NCI-H2171 (cell line): ENCODE measurements at regions not wholly inside any gene's neighbourhood (a gene's known extent, or its start where the extent isn't known, plus 50 kb on each side); places are given as distances from the start of the nearest gene placed in this dataset.
"Not testable (repeated sequence)": the region's sequence is repeated elsewhere in the genome, so short reads cannot be mapped to it uniquely, and the experiment has no call there.

Source experiments
- DNase-seq: peaks from one replicate; lab custom pipeline; 2025; lab: John Stamatoyannopoulos, UW

DNA sequence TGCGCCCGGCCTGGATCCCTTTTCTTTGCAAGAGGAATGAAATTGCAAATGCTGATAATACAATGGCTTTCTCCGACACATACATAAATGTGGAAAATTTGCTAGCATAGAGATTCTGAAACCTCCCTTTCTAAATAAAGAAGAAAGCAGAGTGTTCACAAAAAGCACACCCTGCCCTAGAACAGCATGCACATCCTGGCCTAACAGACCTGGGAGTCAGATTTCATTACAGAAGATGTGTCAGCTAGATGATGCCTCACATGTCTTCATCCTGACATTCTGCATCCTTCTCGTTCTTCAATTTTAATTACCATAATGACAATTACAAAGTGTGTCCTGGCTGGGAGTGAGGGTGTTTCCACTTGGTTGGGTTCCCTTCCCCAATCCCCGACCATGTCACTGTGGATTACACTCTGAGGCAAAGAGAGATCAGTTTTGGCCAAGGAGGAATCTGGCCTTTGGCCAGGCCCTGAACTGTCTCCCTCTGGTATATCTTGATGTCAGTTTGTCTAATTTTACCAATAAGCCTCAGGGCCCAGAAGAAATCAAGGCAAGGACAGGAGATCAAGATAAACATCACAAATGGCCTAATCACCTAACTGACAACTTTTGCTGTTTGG, 104.9 kb upstream of the SPATA12 start:
- DNase-seq = no peak

DNA sequence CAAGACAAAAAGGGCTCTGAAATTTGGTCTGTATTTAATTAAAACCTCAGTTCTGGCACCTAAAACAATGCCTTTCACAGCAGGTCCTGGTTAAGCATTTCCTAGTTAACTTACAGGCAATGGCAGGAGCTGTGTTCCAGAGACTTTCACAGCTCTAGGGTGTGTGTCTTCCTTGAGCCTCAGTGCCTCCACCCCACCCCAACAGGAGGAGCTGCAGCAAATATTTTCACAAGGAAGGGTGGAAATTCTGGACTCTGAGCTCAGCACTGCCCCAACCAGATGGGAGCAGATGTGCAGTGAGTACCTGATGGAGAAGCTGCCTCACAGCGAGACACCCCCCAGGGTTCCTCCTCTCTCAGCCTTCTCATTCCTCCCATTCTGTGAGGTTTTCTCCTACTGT, 106.3 kb upstream of the SPATA12 start:
- DNase-seq = no peak

DNA sequence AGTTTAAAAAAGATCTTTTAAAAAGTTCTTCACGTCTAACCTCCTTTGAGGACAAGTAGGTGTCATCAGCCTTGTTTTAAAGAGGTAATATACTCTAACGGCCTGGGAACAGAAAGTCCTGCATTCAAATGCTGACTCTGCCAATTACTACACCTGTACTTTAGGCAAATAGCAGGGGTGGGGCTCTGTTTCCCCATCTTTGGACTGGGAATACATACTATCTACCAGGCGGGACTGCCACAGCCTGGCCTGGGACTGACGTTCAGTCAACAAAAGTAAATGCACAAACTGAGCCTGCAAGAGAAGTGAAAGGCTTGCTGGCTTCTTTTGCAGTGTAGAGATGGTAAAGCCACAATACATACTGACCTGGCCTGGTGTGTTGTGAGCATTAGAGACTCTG, 107.6 kb upstream of the SPATA12 start:
- DNase-seq = no peak

DNA sequence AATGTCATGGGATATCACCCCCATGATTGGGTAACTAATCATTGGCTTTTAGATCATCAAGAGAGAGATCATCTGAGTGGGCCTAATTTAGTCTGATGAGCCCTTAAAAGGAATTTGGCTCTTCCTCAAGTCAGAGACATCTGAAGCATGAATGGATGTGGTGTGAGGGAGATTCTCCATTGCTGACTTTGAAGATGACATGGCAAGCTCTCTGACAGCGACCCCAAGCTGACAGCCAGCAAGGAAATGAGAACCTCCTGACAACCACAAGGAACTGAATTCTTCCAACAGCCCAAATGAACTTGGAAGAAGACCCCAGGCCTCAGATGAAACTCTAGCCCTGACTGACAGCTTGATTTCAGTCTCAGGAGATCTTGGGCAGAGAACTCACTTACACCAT, 108.4 kb upstream of the SPATA12 start:
- DNase-seq = no peak

DNA sequence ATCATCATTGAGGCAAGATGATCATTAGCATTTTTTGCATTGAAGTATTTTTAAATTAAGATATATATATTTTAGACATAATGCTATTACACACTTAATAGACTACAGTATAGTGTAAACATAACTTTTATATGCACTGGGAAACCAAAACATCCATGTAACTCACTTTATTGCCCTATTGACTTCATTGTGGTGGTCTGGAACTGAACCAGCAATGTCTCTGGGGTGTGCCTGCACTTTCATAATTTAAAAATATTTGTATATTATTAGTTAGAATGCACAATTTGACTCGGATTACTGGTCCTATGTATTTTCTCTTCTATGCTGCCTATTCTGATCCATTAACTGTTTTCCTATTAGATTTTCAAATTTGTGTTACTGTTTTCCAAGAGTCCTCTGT, 109.1 kb upstream of the SPATA12 start:
- DNase-seq = no peak

DNA sequence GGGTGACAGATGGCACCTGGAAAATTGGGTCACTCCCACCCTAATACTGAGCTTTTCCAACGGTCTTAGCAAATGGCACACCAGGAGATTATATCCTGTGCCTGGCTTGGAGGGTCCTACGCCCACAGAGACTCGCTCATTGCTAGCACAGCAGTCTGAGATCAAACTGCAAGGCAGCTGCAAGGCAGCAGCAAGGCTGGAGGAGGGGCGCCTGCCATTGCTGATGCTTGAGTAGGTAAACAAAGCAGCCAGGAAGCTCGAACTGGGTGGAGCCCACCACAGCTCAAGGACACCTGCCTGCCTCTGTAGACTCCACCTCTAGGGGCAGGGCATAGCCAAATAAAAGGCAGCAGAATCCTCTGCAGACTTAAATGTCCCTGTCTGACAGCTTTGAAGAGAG, 115.1 kb upstream of the SPATA12 start:
- not testable (repeated sequence) for DNase-seq

DNA sequence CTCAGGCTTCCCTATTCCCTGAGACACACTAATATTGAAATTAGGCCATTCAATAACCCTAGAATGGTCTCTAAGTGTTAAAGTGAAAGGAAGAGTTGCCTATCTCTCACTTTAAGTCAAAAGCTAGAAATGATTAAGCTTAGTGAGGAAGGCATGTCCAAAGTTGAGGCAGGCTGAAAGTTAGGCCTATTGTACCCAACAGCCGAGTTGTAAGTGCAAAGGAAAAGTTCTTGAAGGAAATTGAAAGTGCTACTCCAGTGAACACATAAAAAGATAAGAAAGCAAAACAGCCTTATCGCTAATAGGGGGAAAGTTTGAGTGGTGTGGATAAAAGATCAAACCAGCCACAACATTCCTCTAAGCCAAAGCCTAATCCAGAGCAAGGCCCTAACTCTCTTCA, 117.9 kb upstream of the SPATA12 start:
- no peak for DNase-seq

DNA sequence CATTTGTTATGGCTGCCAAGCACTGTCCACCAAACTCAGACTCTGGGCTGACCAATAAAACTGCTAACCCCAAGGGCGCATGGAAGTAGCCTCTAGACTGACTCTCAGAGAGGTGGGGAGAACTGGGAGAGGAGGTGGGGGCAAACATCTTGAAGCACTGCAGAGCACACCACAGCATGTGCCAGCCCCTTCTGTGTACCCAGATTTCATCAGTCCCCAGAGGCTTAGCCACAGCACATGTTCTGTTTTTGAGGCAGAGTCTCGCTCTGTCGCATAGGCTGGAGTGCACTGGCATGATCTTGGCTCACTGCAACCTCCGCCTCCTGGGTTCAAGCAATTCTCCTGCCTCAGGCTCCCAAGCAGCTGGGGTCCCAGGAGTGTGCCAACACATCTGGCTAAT, 119.5 kb upstream of the SPATA12 start:
- DNase-seq = peak; percentile 46

DNA sequence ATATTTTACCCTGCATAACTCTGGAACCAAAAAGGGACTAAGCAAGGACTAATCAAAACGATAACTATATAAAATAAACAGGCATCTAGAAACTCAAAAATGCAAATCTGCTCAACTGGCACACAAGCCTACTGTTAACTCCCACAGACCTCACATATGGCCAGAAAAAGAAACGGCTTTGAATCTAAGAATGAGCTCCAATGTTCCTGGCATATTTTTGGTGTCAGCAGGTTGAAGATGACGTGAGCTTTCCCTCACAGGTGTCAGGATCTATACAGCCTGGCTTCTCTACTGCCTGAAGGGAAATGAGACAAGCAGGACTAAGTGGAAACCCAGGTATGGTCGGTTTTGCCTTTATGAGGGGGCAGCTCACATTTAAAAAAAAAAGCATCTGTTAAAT, 120.1 kb upstream of the SPATA12 start:
- peak; percentile 2 for DNase-seq

DNA sequence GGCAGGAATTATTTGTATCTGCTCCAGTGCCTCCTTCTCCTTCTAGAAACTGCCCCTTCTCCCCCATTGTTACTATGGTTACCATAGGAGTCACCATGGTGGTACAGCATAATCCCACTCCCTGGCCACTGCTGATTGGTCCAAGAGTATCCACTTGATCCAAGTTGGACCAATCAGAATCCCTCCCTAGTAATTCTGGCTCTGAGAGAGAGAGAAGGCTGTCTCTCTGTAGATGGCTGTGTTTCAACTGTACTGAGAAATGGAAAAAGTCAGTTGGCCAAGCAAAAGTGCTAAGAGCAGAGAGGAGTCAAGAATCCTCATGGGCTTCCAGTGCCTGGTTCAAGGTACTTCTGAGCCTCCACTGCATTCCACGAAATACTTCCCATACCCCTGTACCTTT, 120.6 kb upstream of the SPATA12 start:
- no peak for DNase-seq

DNA sequence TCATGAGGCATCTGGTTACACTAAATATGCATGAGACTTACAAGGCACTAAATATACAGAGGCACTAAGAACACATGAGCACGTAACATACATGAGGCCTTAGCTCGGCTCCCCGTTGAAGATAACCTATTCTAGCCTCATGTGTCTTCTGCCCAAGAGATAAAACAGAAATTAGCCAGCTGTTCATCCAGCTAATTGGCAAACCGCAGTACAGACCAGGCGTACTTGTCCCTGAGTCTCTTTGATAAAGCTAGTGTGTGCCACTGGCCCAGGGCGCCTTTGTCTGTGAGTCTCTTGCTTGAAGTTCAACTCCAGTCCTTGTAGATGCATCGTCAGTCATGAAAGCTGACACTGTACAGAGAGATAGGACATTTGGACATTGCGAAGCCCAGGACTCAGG, 121.9 kb upstream of the SPATA12 start:
- no peak for DNase-seq

DNA sequence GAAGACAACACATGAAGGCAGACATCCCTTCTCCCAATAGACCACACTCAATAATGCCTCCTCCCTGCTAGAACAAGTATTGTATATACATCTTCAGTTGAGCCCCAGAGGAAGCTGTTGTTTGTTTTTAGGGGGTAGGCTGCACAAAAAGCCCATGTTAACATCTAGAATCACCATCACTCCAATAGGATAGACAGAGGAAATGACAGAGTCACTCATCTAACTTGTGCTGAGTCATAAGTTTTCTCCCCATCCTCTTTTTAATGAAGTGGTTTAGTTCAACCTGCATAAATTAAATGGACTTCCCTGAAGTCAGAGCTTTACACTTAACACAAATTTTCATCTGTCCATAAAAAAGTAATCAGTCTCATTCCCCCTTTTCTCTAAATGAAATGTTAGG, 122.9 kb upstream of the SPATA12 start:
- no peak for DNase-seq

DNA sequence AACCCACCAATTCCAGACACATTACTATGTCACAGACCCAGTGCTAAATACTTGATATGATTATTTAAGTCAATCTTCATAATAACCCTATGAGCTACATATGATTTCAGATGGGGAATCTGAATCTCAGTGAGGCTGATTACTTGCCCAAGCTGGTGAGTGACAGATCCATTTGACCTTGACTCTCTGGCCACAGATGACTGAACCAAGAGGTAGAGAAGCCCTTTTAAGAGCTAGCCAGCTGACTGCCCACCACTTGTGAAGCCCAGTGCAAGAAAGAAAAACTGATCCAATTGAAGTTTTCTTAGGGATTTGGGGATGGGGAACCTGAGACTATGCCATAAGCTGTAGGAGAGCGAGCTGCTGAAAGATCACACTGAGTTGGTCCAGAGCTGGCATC, 124.7 kb upstream of the SPATA12 start:
- no peak for DNase-seq

DNA sequence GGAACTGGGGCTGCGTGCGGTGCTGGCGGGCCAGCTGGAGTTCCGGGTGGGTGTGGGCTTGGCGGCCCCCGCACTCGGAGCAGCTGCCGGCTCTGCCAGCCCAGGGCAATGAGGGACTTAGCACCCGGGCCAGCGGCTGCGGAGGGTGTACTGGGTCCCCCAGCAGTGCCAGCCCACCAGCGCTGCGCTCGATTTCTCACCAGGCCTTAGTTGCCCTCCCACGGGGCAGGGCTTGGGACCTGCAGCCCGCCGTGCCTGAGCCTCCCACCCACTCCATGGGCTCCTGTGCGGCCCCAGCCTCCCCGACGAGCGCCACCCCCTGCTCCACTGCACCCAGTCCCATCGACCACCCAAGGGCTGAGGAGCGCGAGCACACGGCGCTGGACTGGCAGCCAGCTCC, 126.0 kb upstream of the SPATA12 start:
- DNase-seq = not testable (repeated sequence)

DNA sequence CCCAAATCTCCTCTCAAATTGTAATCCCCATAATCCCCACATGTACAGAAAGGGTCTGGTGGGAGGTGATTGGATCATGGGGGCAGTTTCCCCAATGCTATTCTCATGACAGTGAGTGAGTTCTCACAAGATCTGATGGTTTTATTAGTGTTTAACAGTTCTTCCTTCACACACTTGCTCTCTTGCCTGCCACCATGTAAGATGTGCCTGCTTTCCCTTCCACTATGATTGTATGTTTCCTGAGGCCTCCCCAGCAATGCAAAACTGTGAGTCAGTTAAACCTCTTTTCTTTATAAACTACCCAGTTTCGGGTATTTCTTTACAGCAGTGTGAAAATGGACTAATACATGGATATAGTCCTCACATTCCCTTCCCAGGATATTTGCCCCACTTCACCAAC, 126.7 kb upstream of the SPATA12 start:
- no peak for DNase-seq

DNA sequence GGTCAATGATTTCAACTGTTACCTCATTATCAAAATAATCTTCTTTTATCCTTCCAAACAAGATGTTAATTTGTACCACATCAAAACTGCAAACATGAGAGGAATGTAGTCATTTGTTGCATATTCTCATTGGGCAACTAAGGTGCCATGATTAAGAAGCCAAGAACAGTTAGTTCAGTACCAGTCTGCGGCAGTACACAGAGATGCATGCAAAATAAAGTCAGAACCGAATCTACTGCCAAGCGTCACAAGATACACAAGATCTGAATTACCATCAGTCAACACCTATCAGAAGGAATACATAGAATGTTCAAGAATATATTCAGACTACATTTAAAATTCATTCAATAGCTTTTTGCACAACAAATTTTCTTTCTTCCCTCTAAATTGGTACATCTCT, 127.6 kb upstream of the SPATA12 start:
- DNase-seq = no peak

DNA sequence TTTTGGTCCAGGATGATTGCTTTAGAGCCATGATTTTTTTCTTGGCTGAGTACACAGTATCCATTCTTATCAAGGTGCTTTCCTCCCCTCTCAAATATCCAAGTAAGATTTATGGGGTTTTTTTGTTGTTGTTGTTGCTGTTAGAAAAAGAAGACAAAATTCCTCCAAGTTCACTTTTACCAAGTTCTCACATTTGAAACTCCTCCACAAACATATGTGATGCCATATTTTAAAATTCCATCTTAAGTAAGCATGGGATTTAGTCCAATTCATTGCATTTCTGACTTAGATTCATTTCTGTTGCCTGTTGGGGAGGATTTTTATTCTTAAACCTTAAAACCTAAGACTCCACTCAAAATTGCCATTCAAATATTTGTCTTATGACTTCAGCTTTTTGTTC, 128.6 kb upstream of the SPATA12 start:
- DNase-seq = no peak

DNA sequence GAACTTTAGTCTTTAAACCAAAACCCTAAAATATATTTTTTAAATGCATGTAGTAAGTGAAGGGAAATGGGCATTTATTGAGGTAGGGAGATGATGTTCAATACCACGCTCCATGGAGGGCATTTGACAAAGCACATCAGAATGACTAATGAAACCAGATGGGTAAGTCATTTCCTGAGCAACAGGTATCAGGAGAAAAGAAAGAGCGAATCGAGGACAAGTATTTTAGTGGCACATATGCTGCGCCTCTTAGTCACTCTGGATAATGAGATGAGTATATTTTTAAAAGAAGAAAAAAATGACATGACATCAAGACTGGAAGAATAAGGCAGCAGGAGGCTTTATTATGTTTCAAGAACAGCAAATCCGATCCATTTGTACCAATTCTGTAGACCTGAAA, 129.0 kb upstream of the ARHGEF3 start:
- no peak for DNase-seq

DNA sequence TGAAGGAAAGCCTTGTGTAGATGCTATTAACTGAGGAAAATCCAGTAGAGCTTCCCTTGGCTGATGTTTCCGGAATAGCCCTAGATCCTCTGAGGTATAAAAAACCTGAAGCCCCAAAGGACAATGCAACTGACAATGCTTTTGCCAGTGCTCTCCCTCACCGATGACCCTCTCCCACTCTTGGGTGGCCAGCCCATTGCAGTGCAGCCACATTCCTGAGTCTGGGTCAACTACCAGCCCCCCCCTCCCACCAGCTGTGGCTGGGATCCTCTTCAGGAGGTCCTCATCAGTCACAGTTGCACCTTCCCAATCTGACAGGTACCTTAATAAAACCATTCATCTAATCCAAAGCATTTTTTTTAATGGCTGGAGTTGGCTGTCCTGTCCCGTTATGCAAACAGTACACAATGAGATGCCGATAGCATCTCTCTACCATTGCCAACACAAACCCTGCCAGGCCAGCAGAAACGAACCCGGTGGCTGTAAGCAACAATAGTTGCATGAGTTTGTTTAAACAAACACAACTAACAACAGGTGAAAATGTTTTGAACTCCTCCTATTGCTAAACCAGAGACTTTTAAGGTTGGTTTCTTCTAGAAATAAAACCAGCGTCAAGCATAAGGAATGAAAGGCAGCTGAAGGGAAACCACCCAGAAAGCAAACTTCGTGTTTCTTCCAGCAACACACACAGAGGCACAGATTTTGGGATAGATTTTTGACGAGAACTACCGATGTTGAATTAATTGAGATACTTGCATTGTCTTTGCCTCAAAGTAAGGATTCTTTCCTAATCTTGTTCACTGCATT, 128.3 kb upstream of the ARHGEF3 start:
- no peak for DNase-seq

DNA sequence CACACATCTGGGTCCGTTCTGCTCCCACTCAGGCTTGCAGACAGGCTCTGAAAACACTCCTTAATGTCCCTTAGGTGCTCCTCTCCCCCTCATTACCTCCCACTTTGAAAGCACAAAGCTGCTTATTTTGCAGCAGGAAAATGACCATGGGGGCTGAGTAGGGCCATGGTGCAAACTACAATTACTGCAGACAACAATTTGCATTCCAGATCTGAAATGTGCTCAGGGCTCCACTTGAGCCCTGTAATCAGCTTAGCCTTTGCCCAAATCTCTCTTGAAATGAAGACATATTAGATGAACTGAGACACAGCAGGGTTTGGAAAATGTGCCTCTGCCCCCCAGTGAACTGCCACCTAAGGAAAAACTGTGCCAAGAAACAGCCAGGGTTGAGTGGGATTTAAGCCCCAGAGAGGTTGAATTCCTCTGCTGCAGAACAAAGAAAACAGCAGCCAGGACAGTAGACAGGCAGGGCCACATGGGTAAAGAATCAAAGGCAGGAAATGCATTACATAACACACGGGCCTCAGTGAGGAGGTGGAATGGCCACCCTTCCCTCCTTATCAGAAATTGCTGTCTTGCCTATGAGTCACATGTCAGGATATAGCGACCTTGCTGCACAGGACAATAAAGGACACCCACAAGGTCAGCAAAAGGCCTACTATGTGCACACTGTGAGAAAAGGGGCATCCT, 126.8 kb upstream of the ARHGEF3 start:
- no peak for DNase-seq

DNA sequence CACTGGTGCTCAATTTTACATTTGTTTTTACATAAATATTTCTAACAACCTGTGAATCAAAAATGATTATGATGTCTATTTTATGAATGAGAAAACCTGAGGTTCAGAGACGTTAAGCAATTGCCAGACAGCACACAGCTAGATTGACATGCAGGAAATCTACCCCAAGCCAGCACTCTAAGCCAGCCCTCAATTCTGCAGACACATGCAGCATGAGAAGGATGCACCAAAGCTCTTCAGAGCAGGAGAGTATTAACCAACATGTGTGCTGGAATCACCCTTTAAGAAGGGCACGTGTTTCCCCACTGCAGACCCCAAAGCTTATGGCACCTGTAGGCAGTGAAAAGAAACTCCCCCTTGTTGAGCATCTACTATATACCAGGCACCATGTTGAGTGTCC, 126.1 kb upstream of the ARHGEF3 start:
- DNase-seq = no peak

DNA sequence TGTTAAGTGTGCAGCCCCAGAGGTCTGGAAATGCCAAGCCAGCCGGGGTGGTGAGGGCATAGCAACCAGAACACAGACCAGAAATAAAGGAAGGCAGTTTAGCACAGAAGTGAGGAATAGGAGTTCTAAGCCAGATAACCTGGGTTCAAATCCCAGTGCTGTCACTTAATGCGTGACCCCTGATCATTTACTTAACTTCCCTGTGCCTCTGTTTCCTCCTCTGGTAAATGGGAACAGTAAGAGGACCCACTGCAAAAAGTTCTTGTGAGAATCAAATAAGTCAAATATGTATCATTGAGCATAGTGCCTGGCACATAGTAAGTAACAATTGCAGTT, 125.2 kb upstream of the ARHGEF3 start:
- no peak for DNase-seq

DNA sequence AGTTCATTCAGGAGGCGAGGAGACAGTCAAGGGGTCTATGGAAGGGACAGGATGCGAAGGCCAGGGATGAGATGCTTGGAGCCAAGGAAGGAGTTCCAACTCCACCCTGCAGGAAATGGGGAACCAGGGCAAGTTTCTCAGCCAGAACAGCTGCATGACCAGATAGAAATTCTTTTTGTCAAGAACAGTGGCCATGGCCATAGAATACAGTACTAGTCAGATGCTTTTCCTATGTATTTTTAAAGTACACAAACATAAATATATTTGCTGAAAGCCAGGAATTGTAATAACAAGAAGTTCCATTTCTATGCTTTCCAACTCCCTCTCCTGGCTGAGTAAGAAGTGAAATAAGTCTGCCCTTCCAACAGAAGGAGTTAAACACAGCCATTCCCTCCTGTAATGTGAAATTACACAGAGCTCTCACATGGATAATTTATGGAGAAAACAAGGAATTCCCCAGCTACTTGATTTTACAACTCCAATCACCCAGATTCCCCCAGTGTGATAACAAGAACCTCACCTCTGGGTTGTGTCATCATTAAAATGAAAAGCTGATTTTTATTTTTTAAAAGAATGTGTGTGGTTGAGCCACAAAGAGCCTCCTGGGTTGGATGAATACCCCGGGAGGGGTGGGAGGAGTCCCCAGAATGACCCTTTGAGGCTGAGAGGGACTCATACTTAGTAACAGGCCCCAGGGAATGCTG, 124.6 kb upstream of the ARHGEF3 start:
- DNase-seq = no peak
